GM19035 (cell line): ENCODE measurements at regions not wholly inside any gene's neighbourhood (a gene's known extent, or its start where the extent isn't known, plus 50 kb on each side); places are given as distances from the start of the nearest gene placed in this dataset.
"Not testable (repeated sequence)": the region's sequence is repeated elsewhere in the genome, so short reads cannot be mapped to it uniquely, and the experiment has no call there.

Experiments
- ATAC-seq: cut with Tn5 transposase; IDR thresholded peaks from one replicate; pipeline ENCODE4 v1.9.1; 2021; ENCODE audit not compliant: unreplicated experiment

DNA sequence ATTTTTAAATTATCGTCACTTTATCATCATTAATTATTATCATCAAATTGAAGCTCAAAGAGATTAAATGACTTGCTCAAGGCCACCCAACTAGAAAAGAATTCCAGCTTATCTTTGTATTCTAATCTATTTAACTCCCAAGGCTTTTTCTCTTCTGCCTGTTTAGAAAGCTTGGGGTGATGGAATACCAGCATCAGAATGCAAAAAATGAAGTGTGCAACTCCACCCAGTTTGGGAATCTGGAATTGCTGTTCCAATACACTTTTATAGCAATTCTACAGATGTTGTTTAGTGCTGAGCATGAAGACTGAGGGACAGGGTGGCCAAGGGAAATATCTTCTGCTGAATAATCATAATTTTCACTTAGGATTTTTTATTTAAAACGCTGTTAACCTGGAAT is 97.2 kb upstream of the FIBIN start:
- ATAC-seq = no peak

DNA sequence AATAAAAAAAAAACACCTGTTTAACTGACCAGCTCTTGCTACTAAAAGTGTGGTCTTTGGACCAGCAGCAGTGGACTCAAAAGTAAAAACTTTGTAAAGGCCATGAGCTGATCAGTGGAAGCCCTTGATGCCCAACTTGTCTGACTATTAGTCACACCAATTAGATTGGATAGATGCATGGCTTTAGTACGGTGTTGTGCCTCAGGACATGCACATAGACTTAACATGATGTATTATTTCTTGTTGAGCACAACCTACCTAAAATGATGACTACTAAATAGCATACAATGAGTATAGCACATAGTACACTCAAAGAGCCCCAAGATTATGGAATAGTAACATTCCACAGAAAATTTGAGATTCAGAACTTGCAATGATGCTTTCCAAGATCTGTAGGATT is 95.1 kb upstream of the FIBIN start:
- no peak for ATAC-seq

DNA sequence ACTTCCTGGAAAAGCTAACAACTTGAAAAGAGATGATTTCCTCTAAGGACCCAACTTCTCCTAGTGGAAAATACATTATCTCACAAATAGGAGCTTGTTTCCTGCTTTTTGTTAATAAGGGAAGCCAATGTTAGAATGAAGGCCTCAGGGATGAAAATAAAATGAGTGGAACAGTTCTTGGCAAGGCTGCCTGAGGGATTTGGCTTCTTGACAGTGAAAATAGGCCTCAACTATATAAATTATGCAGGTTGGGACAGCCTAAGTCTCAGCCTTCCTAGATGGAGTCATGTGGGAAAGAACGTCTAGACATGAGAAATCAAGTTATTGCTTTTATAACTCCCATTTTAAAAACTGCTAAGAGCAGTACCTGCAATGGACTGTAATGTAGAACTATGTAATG is 92.8 kb upstream of the FIBIN start:
- ATAC-seq = no peak

DNA sequence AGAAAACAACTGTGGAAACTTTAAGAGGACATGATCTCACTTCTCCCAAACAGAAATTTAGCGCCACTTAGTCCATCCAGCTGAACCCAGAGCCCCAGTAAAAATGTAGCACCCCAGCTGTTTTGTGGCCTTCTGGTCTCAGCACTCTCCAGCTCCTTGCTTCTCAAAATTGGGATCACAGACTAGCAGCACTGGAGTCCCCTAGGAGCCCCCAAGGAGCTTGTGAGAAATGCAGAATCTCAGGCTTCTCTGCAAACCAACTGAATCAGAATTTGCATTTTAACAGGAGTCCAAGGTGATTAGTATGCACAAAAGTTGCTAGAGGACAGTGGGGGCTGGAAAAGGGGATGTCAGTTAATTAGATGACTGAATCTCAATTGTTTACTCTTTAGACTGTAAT is 89.8 kb upstream of the FIBIN start:
- no peak for ATAC-seq

DNA sequence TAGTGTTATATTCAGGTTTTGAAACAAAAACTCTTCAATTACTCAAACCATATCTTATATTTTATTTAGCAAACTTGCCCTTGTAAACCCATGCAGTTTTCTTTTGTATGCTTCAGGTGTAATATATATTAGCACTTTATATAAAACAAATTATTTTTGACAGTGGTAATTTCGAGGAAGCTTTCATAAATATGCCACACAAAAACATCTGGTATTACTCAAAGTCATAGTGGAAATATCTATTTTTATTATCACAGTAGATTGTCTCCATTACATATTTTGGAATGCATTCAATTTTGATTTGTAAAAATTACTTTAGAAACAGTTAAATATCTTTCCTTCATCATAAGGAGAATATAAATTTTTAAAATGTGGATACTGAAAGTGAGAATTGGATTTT is 89.1 kb upstream of the FIBIN start:
- no peak for ATAC-seq

DNA sequence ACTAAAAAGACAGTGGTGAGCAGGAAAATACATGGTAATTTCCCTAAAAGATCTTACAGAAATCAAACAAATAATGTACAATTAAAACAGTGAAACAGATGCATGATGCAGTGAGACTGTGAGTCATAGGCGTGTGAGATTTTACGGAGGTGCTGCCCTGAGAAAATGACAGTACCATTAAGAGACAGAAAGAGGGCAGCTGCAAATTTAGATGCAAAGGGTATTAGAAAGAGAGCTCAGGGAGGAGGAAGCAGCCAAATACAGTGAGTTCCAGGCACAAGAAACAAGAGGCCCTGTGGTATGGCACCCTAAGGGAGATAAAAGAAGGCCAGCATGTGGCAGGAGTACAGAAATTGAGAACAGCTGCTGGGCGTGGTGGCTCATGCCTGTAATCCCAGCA is 88.5 kb upstream of the FIBIN start:
- no peak for ATAC-seq

DNA sequence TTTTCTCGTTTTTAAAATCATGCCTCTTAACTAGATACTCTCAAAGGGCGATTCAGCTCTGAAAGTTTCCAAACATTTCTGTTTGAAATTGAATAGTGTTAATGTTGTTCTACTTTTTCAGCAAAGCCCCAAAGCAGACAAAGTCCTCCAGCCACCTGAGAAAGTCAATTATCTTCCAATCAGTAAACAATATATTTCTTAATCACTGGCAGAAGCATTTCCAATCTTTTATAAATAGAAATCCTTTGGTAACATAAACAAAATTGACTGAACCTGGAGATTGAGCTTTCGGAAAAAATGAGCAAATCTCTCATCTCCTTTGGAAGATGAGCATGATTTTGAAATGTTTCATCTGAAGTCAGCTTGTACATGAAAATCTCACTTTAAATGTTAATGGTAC is 84.4 kb upstream of the FIBIN start:
- no peak for ATAC-seq

DNA sequence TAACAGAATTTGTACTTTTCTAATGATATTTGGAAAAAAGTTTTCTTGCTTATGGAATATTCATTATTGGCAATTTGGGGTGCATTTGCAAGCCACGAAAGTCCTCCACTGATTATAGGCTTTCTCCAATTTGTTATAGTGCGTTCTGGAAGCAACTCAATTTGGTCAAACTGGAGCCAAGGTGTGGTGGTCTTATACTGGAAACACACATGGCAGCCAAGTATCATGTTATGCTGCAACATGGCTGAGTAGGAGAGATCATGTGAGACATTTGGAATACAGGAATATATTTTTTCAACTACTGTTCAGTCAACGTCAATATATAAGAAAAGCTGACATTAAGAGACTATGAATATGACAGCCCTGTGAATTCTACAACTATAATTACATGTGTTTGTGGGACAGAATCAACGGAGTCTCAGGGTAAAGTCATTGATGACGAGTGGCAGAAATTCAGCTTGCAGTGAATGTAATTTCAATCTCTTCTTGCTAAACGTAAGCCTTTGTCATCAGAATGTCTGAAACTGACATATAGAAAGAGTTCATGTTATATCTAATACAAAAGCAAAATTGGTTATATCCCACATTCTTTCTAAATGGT is 83.8 kb upstream of the FIBIN start:
- no peak for ATAC-seq

DNA sequence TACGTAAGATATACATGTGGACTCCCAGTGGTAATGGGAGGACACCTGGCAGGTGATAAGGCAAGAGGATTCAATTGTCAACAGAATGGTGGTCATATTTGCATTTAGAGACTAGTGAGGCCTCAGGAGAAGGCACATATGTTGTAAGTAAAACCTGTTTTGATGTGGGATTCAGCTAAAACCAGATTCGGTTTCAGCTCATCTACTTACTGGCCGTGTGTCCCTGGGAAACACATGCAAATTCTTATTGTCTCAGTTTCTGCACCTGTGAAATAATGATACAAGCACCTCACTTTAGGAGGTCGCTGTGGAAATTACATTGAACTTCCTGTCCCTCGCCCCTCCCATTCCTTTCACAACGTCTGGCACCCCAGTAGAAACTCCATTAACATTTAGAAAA is 78.9 kb upstream of the FIBIN start:
- peak; percentile 75 for ATAC-seq

DNA sequence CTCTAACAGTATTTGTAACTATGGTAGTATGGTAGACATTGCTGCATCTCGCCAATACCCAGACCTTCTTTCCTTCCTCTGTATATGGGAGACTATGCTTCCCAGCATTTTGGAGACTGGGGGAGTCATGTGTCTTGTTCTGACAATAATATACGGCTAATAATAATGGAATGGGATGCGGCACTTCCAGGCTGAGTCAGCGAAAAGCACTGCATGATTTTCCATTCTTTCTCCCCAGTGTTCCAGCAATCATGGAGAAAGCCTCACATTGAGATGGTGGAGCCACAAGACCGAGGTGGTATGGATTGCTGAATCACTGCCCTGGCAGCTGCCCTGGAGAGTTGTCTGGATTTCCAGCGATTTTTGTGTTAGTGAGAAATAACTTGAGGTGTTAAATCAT is 77.1 kb upstream of the FIBIN start:
- no peak for ATAC-seq

DNA sequence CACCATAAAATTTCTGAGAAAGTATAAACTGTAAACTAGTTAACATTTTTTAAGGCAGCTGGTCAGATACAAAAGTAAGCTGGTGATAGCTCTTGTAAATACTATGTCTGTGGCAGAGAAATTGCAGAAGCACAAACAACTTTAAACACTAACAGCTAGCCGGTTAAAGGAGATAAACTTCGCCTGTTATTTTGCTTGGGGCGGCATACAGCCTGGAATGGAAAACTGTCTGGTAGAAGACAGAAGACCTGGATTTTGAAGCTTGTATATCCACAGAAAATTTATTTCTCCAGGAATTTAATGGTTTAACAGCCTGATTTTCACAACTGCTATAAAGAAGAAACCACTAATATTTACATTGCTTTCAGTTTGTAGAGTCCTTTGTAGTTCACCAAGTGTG is 65.3 kb upstream of the FIBIN start:
- no peak for ATAC-seq

DNA sequence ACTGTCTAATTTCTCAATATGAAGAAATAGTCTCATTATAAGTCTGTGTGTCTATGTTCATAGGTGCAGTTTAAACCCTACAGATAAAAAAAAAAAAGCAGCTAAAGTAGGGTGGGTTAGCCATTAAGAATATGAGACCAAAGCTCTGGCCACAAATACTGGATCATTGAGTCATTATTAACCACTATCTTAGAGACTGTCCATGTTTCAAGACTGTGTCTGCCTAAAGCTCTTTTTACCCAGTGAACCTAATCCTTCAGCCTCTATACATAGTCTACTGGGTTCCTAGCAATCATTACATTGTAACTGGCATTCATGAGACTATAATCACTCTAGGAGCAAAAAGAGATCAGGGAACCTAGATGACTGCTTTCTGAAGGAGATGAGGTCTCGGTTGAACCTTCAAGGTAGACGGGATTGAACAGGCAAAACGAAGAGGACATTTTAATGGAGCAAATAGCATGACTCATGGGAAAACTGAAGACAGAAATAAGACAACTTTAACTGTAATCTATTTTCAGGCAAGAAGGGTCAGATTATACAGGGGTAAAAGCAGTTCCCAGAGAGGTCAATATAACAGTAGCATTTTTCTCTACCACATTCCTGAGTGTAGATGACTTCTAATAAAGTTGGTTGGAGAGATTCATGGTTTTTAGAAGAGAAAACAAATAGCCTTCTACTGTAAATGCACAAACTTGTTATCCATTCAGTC is 64.0 kb upstream of the FIBIN start:
- no peak for ATAC-seq

DNA sequence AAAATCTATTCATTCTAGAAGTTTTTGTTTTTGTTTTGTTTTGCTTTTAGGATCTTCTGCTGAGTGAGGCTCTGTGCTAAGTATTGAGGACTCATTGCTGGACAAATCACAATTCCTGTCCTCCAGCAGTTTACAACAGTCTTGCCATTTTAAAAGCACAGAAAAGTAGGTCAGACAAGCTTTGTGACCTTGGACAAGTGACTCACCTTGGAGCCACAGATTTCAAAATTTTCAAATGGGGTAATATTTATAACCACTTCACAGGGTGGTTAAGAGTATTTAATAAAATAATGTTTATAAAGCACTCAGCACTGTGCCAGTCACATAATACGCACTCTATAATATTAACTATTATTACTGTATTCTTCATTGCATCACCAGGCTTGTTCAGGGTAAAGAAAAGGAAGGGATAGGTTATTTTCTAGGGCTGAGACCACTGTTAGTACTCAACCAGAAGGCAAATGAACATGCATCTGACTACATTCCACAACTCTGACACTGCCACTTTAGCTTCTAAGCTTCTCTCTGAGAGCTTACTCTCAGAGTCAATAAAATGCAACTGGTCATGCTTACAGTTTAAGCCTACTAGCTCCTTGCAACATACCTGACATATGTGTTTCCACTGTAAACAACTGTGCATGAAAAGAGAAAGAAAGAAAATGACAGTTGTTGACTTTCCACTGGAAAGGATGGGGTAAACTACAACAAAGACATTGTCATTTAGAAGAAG is 63.2 kb upstream of the FIBIN start:
- no peak for ATAC-seq

DNA sequence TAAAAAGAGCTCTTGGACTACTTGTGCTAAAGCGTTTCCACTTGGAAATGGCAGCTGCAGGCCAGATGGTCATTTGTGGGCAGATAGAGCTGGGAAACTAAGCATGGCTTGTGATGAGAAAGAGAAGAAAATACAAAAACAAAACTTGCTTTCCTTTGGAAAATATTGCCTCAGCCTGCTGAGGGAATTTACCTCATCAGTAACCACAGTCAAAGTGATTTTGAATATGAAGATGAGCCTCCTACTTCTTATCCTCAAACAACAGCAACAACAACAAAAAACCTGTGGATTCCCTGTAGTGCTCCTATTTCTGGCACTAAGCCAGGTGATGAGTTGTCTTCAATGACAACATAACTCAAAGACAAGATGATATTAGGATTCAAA is 62.7 kb upstream of the FIBIN start:
- ATAC-seq = no peak

DNA sequence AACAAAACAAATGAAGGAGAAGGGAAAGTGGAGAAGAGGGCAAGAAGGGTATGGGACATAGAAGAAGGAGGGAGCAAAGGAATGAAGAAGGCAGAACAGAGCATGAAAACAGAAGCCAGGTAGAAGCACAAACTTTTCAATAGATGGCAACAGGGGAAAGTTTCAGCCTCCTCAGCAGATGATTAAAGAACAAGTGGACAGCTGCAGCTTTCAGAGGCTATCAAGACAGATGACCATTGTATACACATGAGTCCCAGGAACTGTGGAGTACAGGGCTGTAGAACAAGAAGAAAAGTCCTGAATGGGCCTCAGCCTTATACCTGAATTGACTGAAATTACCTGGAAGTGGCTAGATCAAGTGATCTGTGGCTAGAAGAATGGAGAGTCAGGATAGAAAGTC is 62.0 kb upstream of the FIBIN start:
- no peak for ATAC-seq

DNA sequence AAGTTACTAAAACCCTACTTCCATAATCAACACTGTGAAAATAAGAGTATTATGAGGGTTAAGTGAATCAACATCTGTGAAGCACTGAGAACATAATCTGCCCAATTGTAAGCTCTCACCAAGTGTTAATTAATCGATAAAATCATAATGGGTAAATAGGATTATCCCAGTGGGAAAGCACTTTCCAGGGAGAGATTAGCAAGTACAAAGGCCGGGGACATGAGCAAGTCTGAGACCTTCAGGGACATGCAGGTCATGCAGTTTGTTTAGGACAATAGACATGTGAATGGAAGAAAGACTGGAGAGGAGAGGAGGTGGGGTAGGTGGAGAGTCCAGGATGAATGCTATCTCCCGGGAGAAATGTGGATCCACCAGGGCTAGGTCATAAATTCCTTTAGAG is 57.8 kb upstream of the FIBIN start:
- no peak for ATAC-seq

DNA sequence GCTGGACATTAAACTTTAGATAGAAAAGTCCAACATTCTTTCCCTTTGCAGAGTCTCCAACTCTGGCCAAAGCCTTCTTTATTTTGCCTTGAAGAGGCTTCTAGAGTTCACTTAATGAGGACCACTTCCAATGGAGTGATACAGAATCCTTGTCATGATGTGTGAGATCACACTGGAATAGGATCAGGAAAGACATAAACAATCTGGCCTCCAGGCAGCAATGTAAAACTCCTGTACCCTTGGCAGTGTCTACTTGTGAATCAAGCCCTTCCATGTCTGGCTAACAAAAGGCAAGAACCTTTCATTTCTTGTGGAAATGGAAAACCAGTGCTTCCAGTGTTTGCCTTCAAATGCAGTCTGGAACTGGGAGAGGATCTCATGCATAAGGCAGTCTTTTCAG is 56.5 kb upstream of the FIBIN start:
- ATAC-seq = no peak

DNA sequence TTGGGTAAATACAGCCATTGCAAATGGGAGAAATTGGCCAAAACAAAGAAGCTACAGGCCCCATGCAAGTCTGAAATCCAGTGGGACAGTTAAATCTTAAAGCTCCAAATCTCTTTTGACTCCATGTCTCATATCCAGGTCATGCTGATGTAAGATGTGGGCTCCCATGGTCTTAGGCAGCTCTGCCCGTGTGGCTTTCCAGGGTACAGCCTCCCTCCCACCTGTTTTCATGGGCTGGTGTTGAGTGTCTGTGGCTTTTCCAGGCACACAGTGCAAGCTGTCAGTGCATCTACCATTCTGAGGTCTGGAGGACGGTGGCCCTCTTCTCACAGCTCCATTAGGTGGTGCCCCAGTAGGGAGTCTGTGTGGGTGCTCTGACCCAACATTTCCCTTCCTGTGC is 53.4 kb upstream of the FIBIN start:
- ATAC-seq = not testable (repeated sequence)

DNA sequence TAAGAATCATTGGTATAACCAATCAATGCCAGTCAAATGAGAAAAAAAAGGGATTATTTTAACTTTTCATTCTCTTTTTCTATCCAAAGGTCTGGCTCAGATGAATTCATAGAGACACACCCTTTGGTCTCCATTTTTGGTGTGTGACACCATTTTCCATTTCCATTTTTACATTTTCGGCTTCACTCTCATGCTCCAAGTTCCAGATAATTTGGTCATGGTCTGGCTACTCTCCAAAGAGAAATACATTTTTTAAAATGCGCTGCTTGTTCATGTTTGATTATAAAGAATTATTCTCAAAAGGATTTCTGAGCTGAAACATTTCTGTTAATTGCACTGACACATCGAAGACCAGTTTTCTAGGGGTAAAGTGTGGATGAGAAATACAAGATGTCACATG is 51.6 kb upstream of the FIBIN start:
- no peak for ATAC-seq

DNA sequence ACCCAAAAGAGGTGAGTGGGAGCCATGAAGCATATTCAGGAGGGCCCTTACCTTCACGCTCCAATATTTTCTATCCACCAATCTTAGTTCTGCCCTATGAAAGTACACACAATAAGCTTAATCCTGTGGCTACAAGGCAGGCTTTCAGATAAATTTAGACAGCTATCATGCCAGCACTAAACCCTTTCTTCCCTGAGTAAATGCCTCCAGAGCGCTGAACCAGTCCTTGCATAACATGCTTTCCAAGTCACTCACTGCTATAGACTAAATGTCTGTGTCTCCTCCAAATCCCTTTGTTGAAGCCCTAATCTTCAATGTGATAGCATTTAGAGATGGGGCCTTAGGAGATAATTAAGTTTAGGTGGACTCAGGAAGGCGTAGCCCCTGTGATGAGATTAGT is 50.3 kb upstream of the FIBIN start:
- ATAC-seq = no peak
